GM12878 (cell line): ENCODE measurements at regions not wholly inside any gene's neighbourhood (a gene's known extent, or its start where the extent isn't known, plus 50 kb on each side); places are given as distances from the start of the nearest gene placed in this dataset.

ENCODE experiments used
- ATAC-seq: fragments of 200-7000 bp; cut with Tn5 transposase; 3 replicates; pipeline ENCODE4 v1.9.1; 2020; ENCODE audit warnings: mild to moderate bottlenecking, moderate library complexity
- BruUV-seq: library from RNA; stranded (reverse); fragments of 400-500 nt; replicated peaks from 2 replicates; lab custom pipeline; 2021; lab: Mats Ljungman, UMichigan
- CTCF ChIA-PET: fragments of 300-600 bp; sonication (Branson Sonifier 250); formaldehyde crosslinking; extraction: SDS; loops from one replicate; lab custom pipeline; 2021; ENCODE audit warnings: inconsistent platforms; lab: Yijun Ruan, JAX
- POLR2A ChIA-PET: fragments of 350-600 bp; formaldehyde crosslinking; extraction: SDS; loops from one replicate; lab custom pipeline; 2021; ENCODE audit warnings: inconsistent platforms; lab: Charles Lee
- RAD21 ChIA-PET: fragments of 300-600 bp; sonication (Branson Sonifier 250); formaldehyde crosslinking; loops from one replicate; lab custom pipeline; 2023; ENCODE audit warnings: antibody characterized with exemption; ENCODE audit not compliant: unreplicated experiment; lab: Charles Lee
- SMC1A ChIA-PET: fragments of 300-600 bp; sonication (Branson Sonifier 250); formaldehyde crosslinking; loops from one replicate; lab custom pipeline; 2023; ENCODE audit not compliant: unreplicated experiment, uncharacterized antibody; lab: Charles Lee
- DNase-seq: peaks from one replicate; pipeline ENCODE4 v3.0.0-alpha.2; 2011; ENCODE audit warnings: low read depth, low spot score
- FAIRE-seq: peaks from 3 replicates; lab custom pipeline; 2011; peaks lifted over from hg19 to GRCh38; lab: Jason Lieb, UNC
- H2AFZ ChIP-seq: 2 replicates; pipeline ENCODE4 v1.6.0; 2011; ENCODE audit warnings: low read depth, low read length, control low read depth; ENCODE audit not compliant: control insufficient read depth
- H3K27ac ChIP-seq: 2 replicates; pipeline ENCODE4 v1.5.1; 2011; ENCODE audit warnings: control low read depth; ENCODE audit not compliant: control insufficient read depth, insufficient read depth
- H3K27me3 ChIP-seq, 2 experiments: replicated peaks in 1 of 2; 2 replicates each; pipeline versions ENCODE4 v1.6.0 to v1.6.1; 2011; ENCODE audit warnings: low read length in 1 of 2; ENCODE audit not compliant: control insufficient read depth in 2 of 2, insufficient read depth in 2 of 2
- H3K36me3 ChIP-seq, 2 experiments: 2 replicates each; pipeline ENCODE4 v1.5.1; 2011; ENCODE audit warnings: low read length in 1 of 2; ENCODE audit not compliant: control insufficient read depth in 2 of 2, insufficient read depth in 2 of 2
- H3K4me1 ChIP-seq: 2 replicates; pipeline ENCODE4 v1.6.1; 2011; ENCODE audit warnings: mild to moderate bottlenecking, low read length, moderate library complexity, mixed read lengths; ENCODE audit not compliant: control insufficient read depth, insufficient read depth
- H3K4me2 ChIP-seq: 2 replicates; pipeline ENCODE4 v1.6.0; 2011; ENCODE audit warnings: control low read depth; ENCODE audit not compliant: control insufficient read depth, insufficient read depth
- H3K4me3 ChIP-seq: fragments of 200-600 bp; sonication (generic); 2 replicates; pipeline ENCODE4 v1.5.1; 2016
- H3K79me2 ChIP-seq: 2 replicates; pipeline ENCODE4 v1.6.0; 2011; ENCODE audit warnings: low read length; ENCODE audit not compliant: control insufficient read depth, insufficient read depth
- H3K9ac ChIP-seq: 2 replicates; pipeline ENCODE4 v1.8.0; 2011; ENCODE audit warnings: low read length, control low read depth, mixed read lengths; ENCODE audit not compliant: control insufficient read depth, insufficient read depth
- H3K9me3 ChIP-seq: replicated peaks from 3 replicates; pipeline ENCODE4 v1.5.1; 2011; ENCODE audit warnings: mild to moderate bottlenecking, low read length; ENCODE audit not compliant: control insufficient read depth, insufficient read depth
- H4K20me1 ChIP-seq: 2 replicates; pipeline ENCODE4 v1.6.0; 2011; ENCODE audit not compliant: control insufficient read depth, insufficient read depth
- HDAC2 ChIP-seq: fragments of 200-600 bp; sonication (generic); IDR thresholded peaks from 2 replicates; pipeline ENCODE4 v1.6.1; 2017
- JUNB ChIP-seq: IDR thresholded peaks from 2 replicates; pipeline ENCODE4 v1.6.1; 2016; ENCODE audit warnings: antibody characterized with exemption, mild to moderate bottlenecking
- MEF2A ChIP-seq: IDR thresholded peaks from 2 replicates; pipeline ENCODE4 v1.6.1; 2011; ENCODE audit warnings: low read depth, mild to moderate bottlenecking, low read length, moderate library complexity; ENCODE audit not compliant: insufficient read depth
- NFYB ChIP-seq: IDR thresholded peaks from 2 replicates; pipeline ENCODE4 v1.6.1; 2011; ENCODE audit warnings: low read depth, mild to moderate bottlenecking, low read length, improper control_type of control experiment, moderate library complexity; ENCODE audit not compliant: insufficient read depth
- NR2C2 ChIP-seq: IDR thresholded peaks from 2 replicates; pipeline ENCODE4 v1.6.1; 2011; ENCODE audit warnings: borderline replicate concordance, low read depth; ENCODE audit not compliant: control insufficient read depth, insufficient read length
- NRF1 ChIP-seq: conservative IDR thresholded peaks from 2 replicates; pipeline ENCODE4 v1.6.1; 2011; ENCODE audit warnings: mild to moderate bottlenecking, low read depth, low read length, improper control_type of control experiment
- POU2F2 ChIP-seq: IDR thresholded peaks from 3 replicates; pipeline ENCODE4 v1.6.1; 2011; ENCODE audit warnings: low read depth, mild to moderate bottlenecking, low read length, borderline replicate concordance
- RFX5 ChIP-seq: IDR thresholded peaks from 2 replicates; pipeline ENCODE4 v1.6.1; 2011; ENCODE audit warnings: low read depth, low read length, improper control_type of control experiment
- SREBF1 ChIP-seq: IDR thresholded peaks from 2 replicates; pipeline ENCODE4 v1.6.1; 2012; ENCODE audit warnings: mild to moderate bottlenecking, low read length
- STAT3 ChIP-seq: IDR thresholded peaks from 2 replicates; pipeline ENCODE4 v1.6.1; 2011; ENCODE audit warnings: low read depth, low read length, improper control_type of control experiment
- TBL1XR1 ChIP-seq: IDR thresholded peaks from 2 replicates; pipeline ENCODE4 v1.6.1; 2012; ENCODE audit warnings: low read depth, low read length, improper control_type of control experiment
- WRNIP1 ChIP-seq: IDR thresholded peaks from 2 replicates; pipeline ENCODE4 v1.6.1; 2011; ENCODE audit warnings: low read depth, low read length, improper control_type of control experiment, borderline replicate concordance
- ZNF274 ChIP-seq: IDR thresholded peaks from one replicate; pipeline ENCODE4 v1.8.0; 2011; ENCODE audit not compliant: insufficient read length, insufficient read depth
- ZNF384 ChIP-seq: IDR thresholded peaks from 2 replicates; pipeline ENCODE4 v1.6.1; 2012; ENCODE audit warnings: low read depth, mild to moderate bottlenecking, low read length, improper control_type of control experiment, borderline replicate concordance
- WGBS: methylation state at CpG from one replicate; pipeline ENCODE4 v1.1.6; 2016; ENCODE audit warnings: low lambda C conversion rate; ENCODE audit not compliant: insufficient replicate concordance, insufficient coverage; ENCODE audit errors: missing lambda C conversion rate; 5-methylcytosine and 5-hydroxymethylcytosine counted together
- in situ Hi-C: fragments of 300-500 bp; cut with MboI; formaldehyde crosslinking; loops from 9 replicates; pipeline ENCODE4 v1.14.3; 2018; ENCODE audit warnings: mixed read lengths
- intact Hi-C: fragments of 100-400 bp; cut with micrococcal nuclease; formaldehyde crosslinking; loops from one replicate; pipeline ENCODE4 v1.14.2; 2022; ENCODE audit not compliant: unreplicated experiment
- TF ChIP-seq, protein P1 (sequence below): IDR thresholded peaks from 2 replicates; pipeline ENCODE4 v1.6.1; 2011; ENCODE audit warnings: borderline replicate concordance, low read depth, mild to moderate bottlenecking, moderate library complexity, low read length; ENCODE audit not compliant: insufficient read depth, poor library complexity, severe bottlenecking
- TF ChIP-seq, protein P2 (sequence below): fragments of 450-650 bp; IDR thresholded peaks from 2 replicates; pipeline ENCODE4 v1.6.1; 2016; ENCODE audit warnings: mild to moderate bottlenecking
- TF ChIP-seq, protein P3 (sequence below): fragments of 450-650 bp; IDR thresholded peaks from 2 replicates; pipeline ENCODE4 v1.6.1; 2017; ENCODE audit warnings: antibody characterized with exemption, mild to moderate bottlenecking, moderate library complexity
- TF ChIP-seq, protein P4 (sequence below): fragments of 450-650 bp; IDR thresholded peaks from 2 replicates; pipeline ENCODE4 v1.6.1; 2017; ENCODE audit warnings: mild to moderate bottlenecking, low read depth, inconsistent platforms; ENCODE audit not compliant: poor library complexity, severe bottlenecking

DNA sequence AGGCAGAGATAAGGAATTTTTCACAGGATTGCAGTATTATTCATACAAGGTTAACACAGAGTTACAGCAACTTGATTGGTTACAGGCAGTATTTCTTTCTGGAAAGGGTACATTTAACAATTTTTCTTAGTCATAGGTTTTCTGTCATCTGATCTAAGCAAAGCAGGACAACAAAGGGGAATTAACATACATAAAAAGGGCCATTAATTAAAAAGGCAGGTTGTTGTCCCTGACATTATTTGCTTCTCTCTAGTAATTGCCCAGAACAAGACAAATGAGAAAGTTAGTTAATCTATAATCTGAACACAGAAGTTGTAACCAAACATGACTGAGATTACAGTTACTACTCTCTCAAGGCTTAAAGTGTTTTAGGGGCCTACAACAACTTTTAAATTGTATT, 291.4 kb upstream of the LRRTM4 start (continued):
- TF ChIP-seq NFYB (no peak), RFX5 (no peak), ZNF274 (no peak), STAT3 (no peak), MEF2A (no peak), TBL1XR1 (no peak)
- TF ChIP-seq, protein P1, sequence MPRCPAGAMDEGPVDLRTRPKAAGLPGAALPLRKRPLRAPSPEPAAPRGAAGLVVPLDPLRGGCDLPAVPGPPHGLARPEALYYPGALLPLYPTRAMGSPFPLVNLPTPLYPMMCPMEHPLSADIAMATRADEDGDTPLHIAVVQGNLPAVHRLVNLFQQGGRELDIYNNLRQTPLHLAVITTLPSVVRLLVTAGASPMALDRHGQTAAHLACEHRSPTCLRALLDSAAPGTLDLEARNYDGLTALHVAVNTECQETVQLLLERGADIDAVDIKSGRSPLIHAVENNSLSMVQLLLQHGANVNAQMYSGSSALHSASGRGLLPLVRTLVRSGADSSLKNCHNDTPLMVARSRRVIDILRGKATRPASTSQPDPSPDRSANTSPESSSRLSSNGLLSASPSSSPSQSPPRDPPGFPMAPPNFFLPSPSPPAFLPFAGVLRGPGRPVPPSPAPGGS: no peak
- TF ChIP-seq, protein P2, sequence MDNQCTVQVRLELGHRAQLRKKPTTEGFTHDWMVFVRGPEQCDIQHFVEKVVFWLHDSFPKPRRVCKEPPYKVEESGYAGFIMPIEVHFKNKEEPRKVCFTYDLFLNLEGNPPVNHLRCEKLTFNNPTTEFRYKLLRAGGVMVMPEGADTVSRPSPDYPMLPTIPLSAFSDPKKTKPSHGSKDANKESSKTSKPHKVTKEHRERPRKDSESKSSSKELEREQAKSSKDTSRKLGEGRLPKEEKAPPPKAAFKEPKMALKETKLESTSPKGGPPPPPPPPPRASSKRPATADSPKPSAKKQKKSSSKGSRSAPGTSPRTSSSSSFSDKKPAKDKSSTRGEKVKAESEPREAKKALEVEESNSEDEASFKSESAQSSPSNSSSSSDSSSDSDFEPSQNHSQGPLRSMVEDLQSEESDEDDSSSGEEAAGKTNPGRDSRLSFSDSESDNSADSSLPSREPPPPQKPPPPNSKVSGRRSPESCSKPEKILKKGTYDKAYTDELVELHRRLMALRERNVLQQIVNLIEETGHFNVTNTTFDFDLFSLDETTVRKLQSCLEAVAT: no peak
- TF ChIP-seq, all 136 proteins: peak for 0

DNA sequence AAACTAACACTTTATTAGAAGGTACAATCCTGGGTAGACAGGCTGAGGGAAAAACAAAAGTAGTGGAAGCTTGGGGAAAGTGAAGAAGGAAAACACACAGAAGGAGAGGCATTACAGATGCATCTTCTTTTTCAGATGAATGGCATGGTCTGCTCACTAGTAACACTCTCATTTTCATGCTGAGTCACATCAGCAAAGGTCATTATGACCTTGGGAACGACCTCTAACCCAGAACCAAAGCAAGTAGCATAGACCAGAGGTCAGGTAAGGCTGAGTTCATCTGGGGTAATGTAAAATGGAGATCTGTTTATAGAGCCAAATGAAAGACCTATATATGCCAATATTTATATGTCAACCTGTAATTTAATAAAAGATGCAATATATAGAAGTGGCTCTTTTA, 294.4 kb upstream of the LRRTM4 start:
- H4K20me1 ChIP-seq: no peaks in the 10 kb centered on the region
- ChIA-PET POLR2A (no interaction called here), RAD21 (no interaction called here), CTCF (no interaction called here), SMC1A (no interaction called here)
- in situ Hi-C loops (no loop called here), intact Hi-C loops (no loop called here)
- no peaks in the 10 kb centered on the region for H3K27me3 ChIP-seq
- no peaks in the 10 kb centered on the region for H3K9me3 ChIP-seq
- H3K36me3 ChIP-seq: no peaks in the 10 kb centered on the region
- H3K4me1 ChIP-seq: no peaks in the 10 kb centered on the region
- H3K4me2 ChIP-seq: no peak overlapping the region
- 0% methylated on average over 1 of the region's 1 CpG for WGBS
- FAIRE-seq (no peak), DNase-seq (no peak), ATAC-seq (no peak)
- H2AFZ ChIP-seq: no peak overlapping the region
- no TSS peak for BruUV-seq
- H3K4me3 ChIP-seq: no peak overlapping the region
- no peak overlapping the region for H3K9ac ChIP-seq
- H3K79me2 ChIP-seq: no peaks in the 10 kb centered on the region
- H3K27ac ChIP-seq: no peak overlapping the region
- TF ChIP-seq, protein P3, sequence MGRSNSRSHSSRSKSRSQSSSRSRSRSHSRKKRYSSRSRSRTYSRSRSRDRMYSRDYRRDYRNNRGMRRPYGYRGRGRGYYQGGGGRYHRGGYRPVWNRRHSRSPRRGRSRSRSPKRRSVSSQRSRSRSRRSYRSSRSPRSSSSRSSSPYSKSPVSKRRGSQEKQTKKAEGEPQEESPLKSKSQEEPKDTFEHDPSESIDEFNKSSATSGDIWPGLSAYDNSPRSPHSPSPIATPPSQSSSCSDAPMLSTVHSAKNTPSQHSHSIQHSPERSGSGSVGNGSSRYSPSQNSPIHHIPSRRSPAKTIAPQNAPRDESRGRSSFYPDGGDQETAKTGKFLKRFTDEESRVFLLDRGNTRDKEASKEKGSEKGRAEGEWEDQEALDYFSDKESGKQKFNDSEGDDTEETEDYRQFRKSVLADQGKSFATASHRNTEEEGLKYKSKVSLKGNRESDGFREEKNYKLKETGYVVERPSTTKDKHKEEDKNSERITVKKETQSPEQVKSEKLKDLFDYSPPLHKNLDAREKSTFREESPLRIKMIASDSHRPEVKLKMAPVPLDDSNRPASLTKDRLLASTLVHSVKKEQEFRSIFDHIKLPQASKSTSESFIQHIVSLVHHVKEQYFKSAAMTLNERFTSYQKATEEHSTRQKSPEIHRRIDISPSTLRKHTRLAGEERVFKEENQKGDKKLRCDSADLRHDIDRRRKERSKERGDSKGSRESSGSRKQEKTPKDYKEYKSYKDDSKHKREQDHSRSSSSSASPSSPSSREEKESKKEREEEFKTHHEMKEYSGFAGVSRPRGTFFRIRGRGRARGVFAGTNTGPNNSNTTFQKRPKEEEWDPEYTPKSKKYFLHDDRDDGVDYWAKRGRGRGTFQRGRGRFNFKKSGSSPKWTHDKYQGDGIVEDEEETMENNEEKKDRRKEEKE: no peak
- TF ChIP-seq WRNIP1 (no peak), SREBF1 (no peak), ZNF384 (no peak), NR2C2 (no peak), JUNB (no peak), HDAC2 (no peak), NRF1 (no peak), POU2F2 (no peak)
- TF ChIP-seq, protein P4, sequence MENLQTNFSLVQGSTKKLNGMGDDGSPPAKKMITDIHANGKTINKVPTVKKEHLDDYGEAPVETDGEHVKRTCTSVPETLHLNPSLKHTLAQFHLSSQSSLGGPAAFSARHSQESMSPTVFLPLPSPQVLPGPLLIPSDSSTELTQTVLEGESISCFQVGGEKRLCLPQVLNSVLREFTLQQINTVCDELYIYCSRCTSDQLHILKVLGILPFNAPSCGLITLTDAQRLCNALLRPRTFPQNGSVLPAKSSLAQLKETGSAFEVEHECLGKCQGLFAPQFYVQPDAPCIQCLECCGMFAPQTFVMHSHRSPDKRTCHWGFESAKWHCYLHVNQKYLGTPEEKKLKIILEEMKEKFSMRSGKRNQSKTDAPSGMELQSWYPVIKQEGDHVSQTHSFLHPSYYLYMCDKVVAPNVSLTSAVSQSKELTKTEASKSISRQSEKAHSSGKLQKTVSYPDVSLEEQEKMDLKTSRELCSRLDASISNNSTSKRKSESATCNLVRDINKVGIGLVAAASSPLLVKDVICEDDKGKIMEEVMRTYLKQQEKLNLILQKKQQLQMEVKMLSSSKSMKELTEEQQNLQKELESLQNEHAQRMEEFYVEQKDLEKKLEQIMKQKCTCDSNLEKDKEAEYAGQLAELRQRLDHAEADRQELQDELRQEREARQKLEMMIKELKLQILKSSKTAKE: no peak
